ENCODE measurements at regions not wholly inside any gene's neighbourhood (a gene's known extent, or its start where the extent isn't known, plus 50 kb on each side); places are given as distances from the start of the nearest gene placed in this dataset.

DNA sequence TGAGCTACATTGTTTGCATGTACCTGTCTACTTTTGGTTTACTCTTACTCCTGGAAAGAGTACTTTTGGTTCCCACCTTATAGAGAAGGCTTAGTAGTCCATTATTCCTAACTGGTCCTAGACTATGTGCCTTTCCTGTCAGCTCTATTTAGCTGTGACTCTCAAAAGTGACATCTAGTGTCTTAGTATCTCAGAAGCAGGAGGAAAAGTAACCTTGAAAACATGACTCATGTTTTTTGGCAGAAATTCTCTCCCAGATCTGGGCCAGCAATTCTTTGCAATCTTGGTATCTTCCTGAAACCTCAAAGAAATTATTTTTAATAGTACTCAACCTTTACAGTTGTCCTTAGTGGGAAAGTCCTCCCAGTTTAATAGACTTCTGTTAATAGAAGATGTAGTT is 691.7 kb upstream of the SEMA6A start:
- H3K27me3 Mint-ChIP-seq (ENCODE audit: insufficient read depth, low read depth) = no peaks in the 10 kb centered on the region
- H3K4me3 Mint-ChIP-seq = no peak overlapping the region
- DNase-seq (ENCODE audit: low spot score) = no peak
- Histone ChIP-seq H3F3A (ENCODE audit: low read depth) (peaks cover 15% of the 10 kb centered on the region), H3K4me3 (no peak overlapping the region), H3K36me3 (no peaks in the 10 kb centered on the region), H3K27me3 (no peaks in the 10 kb centered on the region), H3K4me2 (no peak overlapping the region), H3K9me3 (ENCODE audit: low read depth) (no peaks in the 10 kb centered on the region), H4K20me1 (ENCODE audit: low read depth) (no peaks in the 10 kb centered on the region), H2AFZ (replicated peaks) (no peak overlapping the region), H3K79me2 (ENCODE audit: low read depth) (no peaks in the 10 kb centered on the region), H3K4me1 (peaks cover 16% of the 10 kb centered on the region), H3K27ac (no peak overlapping the region), H3K9ac (no peak overlapping the region)
- H3K9me3 Mint-ChIP-seq = peaks cover 20% of the 10 kb centered on the region
- H3K4me1 Mint-ChIP-seq = peaks cover 19% of the 10 kb centered on the region
- H3K27ac Mint-ChIP-seq = no peak overlapping the region
- H3K36me3 Mint-ChIP-seq = peaks cover 6% of the 10 kb centered on the region
- TF ChIP-seq EZH2 (IDR thresholded peaks at IDR 0.05) (no peak), EZH2phosphoT487 (IDR thresholded peaks at IDR 0.05) (no peak)
- TF ChIP-seq, protein P1, sequence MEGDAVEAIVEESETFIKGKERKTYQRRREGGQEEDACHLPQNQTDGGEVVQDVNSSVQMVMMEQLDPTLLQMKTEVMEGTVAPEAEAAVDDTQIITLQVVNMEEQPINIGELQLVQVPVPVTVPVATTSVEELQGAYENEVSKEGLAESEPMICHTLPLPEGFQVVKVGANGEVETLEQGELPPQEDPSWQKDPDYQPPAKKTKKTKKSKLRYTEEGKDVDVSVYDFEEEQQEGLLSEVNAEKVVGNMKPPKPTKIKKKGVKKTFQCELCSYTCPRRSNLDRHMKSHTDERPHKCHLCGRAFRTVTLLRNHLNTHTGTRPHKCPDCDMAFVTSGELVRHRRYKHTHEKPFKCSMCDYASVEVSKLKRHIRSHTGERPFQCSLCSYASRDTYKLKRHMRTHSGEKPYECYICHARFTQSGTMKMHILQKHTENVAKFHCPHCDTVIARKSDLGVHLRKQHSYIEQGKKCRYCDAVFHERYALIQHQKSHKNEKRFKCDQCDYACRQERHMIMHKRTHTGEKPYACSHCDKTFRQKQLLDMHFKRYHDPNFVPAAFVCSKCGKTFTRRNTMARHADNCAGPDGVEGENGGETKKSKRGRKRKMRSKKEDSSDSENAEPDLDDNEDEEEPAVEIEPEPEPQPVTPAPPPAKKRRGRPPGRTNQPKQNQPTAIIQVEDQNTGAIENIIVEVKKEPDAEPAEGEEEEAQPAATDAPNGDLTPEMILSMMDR (IDR thresholded peaks at IDR 0.05) = no peak

DNA sequence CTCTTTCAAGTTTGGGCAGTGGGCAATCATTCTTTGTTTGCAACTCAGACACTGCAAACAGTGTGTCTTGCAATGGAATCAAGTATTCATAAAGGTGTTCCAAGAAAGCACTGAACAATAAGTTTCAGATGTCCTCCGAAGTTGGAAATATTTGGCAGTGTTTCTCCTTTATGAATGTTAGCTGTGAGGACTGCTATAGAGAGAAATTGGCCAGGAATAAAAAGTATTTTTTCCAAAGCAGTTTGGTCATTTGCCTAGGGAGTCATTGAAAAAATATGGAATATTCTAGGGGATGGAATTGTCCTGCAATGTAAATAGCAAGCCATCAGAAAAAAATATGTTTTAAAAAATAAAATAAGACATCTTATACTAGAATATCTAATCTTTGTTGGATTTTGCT is 688.6 kb upstream of the SEMA6A start:
- TF ChIP-seq, protein P1 (IDR thresholded peaks at IDR 0.05) = no peak
- no peak for TF ChIP-seq EZH2phosphoT487 (IDR thresholded peaks at IDR 0.05)
- H3K4me1 Mint-ChIP-seq = peaks cover 16% of the 10 kb centered on the region
- H3K9me3 Mint-ChIP-seq = peaks cover 20% of the 10 kb centered on the region
- no peaks in the 10 kb centered on the region for H3K27me3 Mint-ChIP-seq (ENCODE audit: insufficient read depth, low read depth)
- H3F3A ChIP-seq (ENCODE audit: low read depth) = peaks cover 15% of the 10 kb centered on the region
- no peaks in the 10 kb centered on the region for H3K27me3 ChIP-seq
- H4K20me1 ChIP-seq (ENCODE audit: low read depth) = no peaks in the 10 kb centered on the region
- no peaks in the 10 kb centered on the region for H3K79me2 ChIP-seq (ENCODE audit: low read depth)
- peak overlapping the region; percentile 65 for H3K27ac ChIP-seq
- peak overlapping the region; percentile 78 for H2AFZ ChIP-seq (replicated peaks)
- H3K4me3 ChIP-seq = no peak overlapping the region
- H3K36me3 Mint-ChIP-seq = peaks cover 6% of the 10 kb centered on the region
- no peaks in the 10 kb centered on the region for H3K9me3 ChIP-seq (ENCODE audit: low read depth)
- H3K4me3 Mint-ChIP-seq = peak overlapping the region; percentile 65
- H3K9ac ChIP-seq = no peak overlapping the region
- DNase-seq (ENCODE audit: low spot score) = no peak
- H3K27ac Mint-ChIP-seq = peak overlapping the region; percentile 98
- peaks cover 16% of the 10 kb centered on the region for H3K4me1 ChIP-seq
- H3K4me2 ChIP-seq = peak overlapping the region; percentile 42
- H3K36me3 ChIP-seq = no peaks in the 10 kb centered on the region

DNA sequence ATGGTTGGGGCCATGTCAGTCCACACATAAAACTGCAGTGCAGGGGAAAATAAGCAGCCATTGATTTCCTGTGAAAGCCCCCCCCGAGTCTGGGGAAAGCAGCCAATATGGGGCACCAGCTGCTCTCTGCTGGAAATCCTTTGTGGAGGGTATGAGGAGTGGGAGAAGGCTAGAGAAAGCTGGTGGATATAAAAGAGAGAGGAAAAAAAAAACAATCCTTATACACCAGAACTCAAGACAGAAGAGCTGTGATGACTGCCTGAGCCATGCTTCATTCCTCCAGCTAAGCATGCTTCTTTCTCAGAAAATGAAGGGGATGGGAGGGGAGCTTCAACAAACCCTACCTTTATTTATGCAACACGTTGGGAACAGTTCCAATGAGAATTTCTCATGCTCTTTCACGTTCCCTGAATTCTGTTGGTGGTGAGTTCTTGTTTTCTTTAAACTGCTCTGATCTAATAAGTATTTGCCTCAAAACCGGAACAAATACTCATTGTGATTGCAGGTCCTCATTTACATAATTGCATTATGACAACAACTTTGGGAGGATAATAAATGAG is 688.0 kb upstream of the SEMA6A start:
- H3K9ac ChIP-seq = no peak overlapping the region
- TF ChIP-seq, protein P1 (IDR thresholded peaks at IDR 0.05) = no peak
- TF ChIP-seq EZH2phosphoT487 (IDR thresholded peaks at IDR 0.05) (no peak), EZH2 (IDR thresholded peaks at IDR 0.05) (no peak)
- H3K4me1 Mint-ChIP-seq = peaks cover 16% of the 10 kb centered on the region
- no peaks in the 10 kb centered on the region for H3K27me3 Mint-ChIP-seq (ENCODE audit: insufficient read depth, low read depth)
- H3K27me3 ChIP-seq = no peaks in the 10 kb centered on the region
- peaks cover 20% of the 10 kb centered on the region for H3K9me3 Mint-ChIP-seq
- peak overlapping the region; percentile 65 for H3K27ac ChIP-seq
- H3K4me1 ChIP-seq = peaks cover 16% of the 10 kb centered on the region
- no peaks in the 10 kb centered on the region for H3K79me2 ChIP-seq (ENCODE audit: low read depth)
- no peaks in the 10 kb centered on the region for H3K36me3 ChIP-seq
- peak overlapping the region; percentile 98 for H3K27ac Mint-ChIP-seq
- peaks cover 15% of the 10 kb centered on the region for H3F3A ChIP-seq (ENCODE audit: low read depth)
- H3K9me3 ChIP-seq (ENCODE audit: low read depth) = no peaks in the 10 kb centered on the region
- no peak overlapping the region for H3K4me3 ChIP-seq
- H3K4me2 ChIP-seq = peak overlapping the region; percentile 42
- peak; percentile 25 for DNase-seq (ENCODE audit: low spot score)
- peaks cover 6% of the 10 kb centered on the region for H3K36me3 Mint-ChIP-seq
- peak overlapping the region; percentile 65 for H3K4me3 Mint-ChIP-seq
- H4K20me1 ChIP-seq (ENCODE audit: low read depth) = no peaks in the 10 kb centered on the region
- peak overlapping the region; percentile 78 for H2AFZ ChIP-seq (replicated peaks)

Data from neural progenitor cell (in vitro differentiated cells).